Loucy (cell line): ENCODE measurements at regions not wholly inside any gene's neighbourhood (a gene's known extent, or its start where the extent isn't known, plus 50 kb on each side); places are given as distances from the start of the nearest gene placed in this dataset.
A peak's percentile ranks its signal among the peaks of the same experiment; 100 is the strongest.

Experiments used
- H2AFZ ChIP-seq: fragments of 200-600 bp; sonication (generic); 2 replicates; pipeline ENCODE4 v1.6.0; 2016; ENCODE audit warnings: antibody characterized with exemption, mild to moderate bottlenecking, low read length, moderate library complexity
- H3F3A ChIP-seq: fragments of 200-600 bp; 2 replicates; pipeline ENCODE4 v1.6.0; 2016; ENCODE audit warnings: antibody characterized with exemption, low read depth, mild to moderate bottlenecking
- H3K27me3 ChIP-seq: fragments of 200-600 bp; sonication (generic); 2 replicates; pipeline ENCODE4 v1.6.1; 2014; ENCODE audit warnings: low read length, mild to moderate bottlenecking; ENCODE audit not compliant: insufficient read depth, poor library complexity, severe bottlenecking
- H3K36me3 ChIP-seq: fragments of 200-600 bp; sonication (generic); 2 replicates; pipeline ENCODE4 v1.6.1; 2016; ENCODE audit warnings: low read length; ENCODE audit not compliant: insufficient read depth
- H3K4me1 ChIP-seq: fragments of 200-600 bp; sonication (generic); 2 replicates; pipeline ENCODE4 v1.5.1; 2014; ENCODE audit warnings: low read length, mild to moderate bottlenecking; ENCODE audit not compliant: insufficient read depth, poor library complexity, severe bottlenecking
- H3K4me2 ChIP-seq: fragments of 200-600 bp; sonication (generic); 2 replicates; pipeline ENCODE4 v1.6.0; 2014; ENCODE audit warnings: antibody characterized with exemption, low read length, low read depth, mild to moderate bottlenecking; ENCODE audit not compliant: poor library complexity, severe bottlenecking
- H3K4me3 ChIP-seq: fragments of 200-600 bp; sonication (generic); 2 replicates; pipeline ENCODE4 v1.5.1; 2014; ENCODE audit warnings: low read length, mild to moderate bottlenecking, mixed read lengths; ENCODE audit not compliant: poor library complexity, severe bottlenecking
- H3K79me2 ChIP-seq: fragments of 200-600 bp; sonication (generic); 2 replicates; pipeline ENCODE4 v1.6.1; 2014; ENCODE audit warnings: low read length; ENCODE audit not compliant: insufficient read depth
- H3K9ac ChIP-seq: fragments of 200-600 bp; sonication (generic); 2 replicates; pipeline ENCODE4 v1.6.0; 2014; ENCODE audit warnings: mild to moderate bottlenecking, low read depth, low read length, moderate library complexity; ENCODE audit not compliant: poor library complexity, severe bottlenecking
- H3K9me2 ChIP-seq: fragments of 200-600 bp; sonication (generic); replicated peaks from 2 replicates; pipeline ENCODE4 v1.6.1; 2016; ENCODE audit warnings: low read depth, low read length, mixed read lengths
- H3K9me3 ChIP-seq: fragments of 200-600 bp; sonication (generic); 2 replicates; pipeline ENCODE4 v1.6.1; 2014; ENCODE audit warnings: mild to moderate bottlenecking, antibody characterized with exemption, low read length, low read depth; ENCODE audit not compliant: insufficient read depth
- H4K20me1 ChIP-seq: fragments of 200-600 bp; sonication (generic); 2 replicates; pipeline ENCODE4 v1.6.0; 2014; ENCODE audit warnings: antibody characterized with exemption, low read length, mild to moderate bottlenecking; ENCODE audit not compliant: insufficient read depth, poor library complexity, severe bottlenecking
- EZH2phosphoT487 ChIP-seq: fragments of 200-600 bp; IDR thresholded peaks from 2 replicates; pipeline ENCODE4 v1.6.1; 2018; ENCODE audit warnings: antibody characterized with exemption, mild to moderate bottlenecking, moderate library complexity, borderline replicate concordance
- TF ChIP-seq, protein P1 (sequence below): fragments of 200-600 bp; sonication (generic); conservative IDR thresholded peaks from 2 replicates; pipeline ENCODE4 v1.5.1; 2014; ENCODE audit warnings: mild to moderate bottlenecking, antibody characterized with exemption, low read length

GRCh38 chr10:128178302-128178958, 52.2 kb upstream of the MKI67 start:
- Histone ChIP-seq H3K9me2 (no peaks in the 10 kb centered on the region), H3K4me1 (peaks cover 32% of the 10 kb centered on the region), H3K4me2 (no peak overlapping the region), H3K9ac (no peak overlapping the region), H3K27me3 (no peaks in the 10 kb centered on the region), H4K20me1 (no peaks in the 10 kb centered on the region), H3K9me3 (peaks cover 17% of the 10 kb centered on the region), H2AFZ (no peak overlapping the region), H3K79me2 (peaks cover 20% of the 10 kb centered on the region), H3K4me3 (no peak overlapping the region), H3K36me3 (no peaks in the 10 kb centered on the region), H3F3A (peaks cover 7% of the 10 kb centered on the region; the same call in 1 of the 2 replicates)
- TF ChIP-seq EZH2phosphoT487: no peak
- TF ChIP-seq, protein P1, sequence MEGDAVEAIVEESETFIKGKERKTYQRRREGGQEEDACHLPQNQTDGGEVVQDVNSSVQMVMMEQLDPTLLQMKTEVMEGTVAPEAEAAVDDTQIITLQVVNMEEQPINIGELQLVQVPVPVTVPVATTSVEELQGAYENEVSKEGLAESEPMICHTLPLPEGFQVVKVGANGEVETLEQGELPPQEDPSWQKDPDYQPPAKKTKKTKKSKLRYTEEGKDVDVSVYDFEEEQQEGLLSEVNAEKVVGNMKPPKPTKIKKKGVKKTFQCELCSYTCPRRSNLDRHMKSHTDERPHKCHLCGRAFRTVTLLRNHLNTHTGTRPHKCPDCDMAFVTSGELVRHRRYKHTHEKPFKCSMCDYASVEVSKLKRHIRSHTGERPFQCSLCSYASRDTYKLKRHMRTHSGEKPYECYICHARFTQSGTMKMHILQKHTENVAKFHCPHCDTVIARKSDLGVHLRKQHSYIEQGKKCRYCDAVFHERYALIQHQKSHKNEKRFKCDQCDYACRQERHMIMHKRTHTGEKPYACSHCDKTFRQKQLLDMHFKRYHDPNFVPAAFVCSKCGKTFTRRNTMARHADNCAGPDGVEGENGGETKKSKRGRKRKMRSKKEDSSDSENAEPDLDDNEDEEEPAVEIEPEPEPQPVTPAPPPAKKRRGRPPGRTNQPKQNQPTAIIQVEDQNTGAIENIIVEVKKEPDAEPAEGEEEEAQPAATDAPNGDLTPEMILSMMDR: peak; percentile 89

DNA sequence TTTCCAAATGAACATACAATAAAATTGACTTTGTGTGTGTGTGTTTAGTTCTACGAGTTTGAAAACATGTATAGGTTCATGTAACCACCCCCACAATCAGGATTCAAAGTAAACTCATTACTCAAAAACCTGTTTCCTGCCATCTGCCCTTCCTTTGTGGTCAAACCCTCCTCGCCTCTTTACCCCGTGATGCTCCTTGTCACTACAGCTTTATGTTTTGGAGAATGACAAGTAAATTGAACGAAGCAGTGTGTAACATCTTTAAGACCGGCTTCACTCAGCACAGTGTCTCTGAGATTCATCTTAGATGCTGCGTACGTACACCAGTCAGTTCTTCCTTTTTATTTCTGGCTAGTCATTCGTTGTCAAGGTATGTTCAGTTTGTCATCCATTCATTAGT, 54.6 kb upstream of the MKI67 start:
- H4K20me1 ChIP-seq: no peaks in the 10 kb centered on the region
- no peaks in the 10 kb centered on the region for H3K9me2 ChIP-seq
- TF ChIP-seq, protein P1: no peak
- no peak for TF ChIP-seq EZH2phosphoT487
- peaks cover 7% of the 10 kb centered on the region; the same call in 1 of the 2 replicates for H3F3A ChIP-seq
- peak overlapping the region; percentile 79 for H3K9ac ChIP-seq
- H3K36me3 ChIP-seq: no peaks in the 10 kb centered on the region
- H3K79me2 ChIP-seq: peaks cover 42% of the 10 kb centered on the region
- H3K4me3 ChIP-seq: peak overlapping the region; percentile 80
- no peak overlapping the region for H2AFZ ChIP-seq
- no peaks in the 10 kb centered on the region for H3K27me3 ChIP-seq
- H3K4me1 ChIP-seq: peaks cover 53% of the 10 kb centered on the region
- H3K4me2 ChIP-seq: peak overlapping the region; percentile 92
- H3K9me3 ChIP-seq: peaks cover 16% of the 10 kb centered on the region

GRCh38 chr10:128185627-128186026, 59.4 kb upstream of the MKI67 start:
- H3K9me2 ChIP-seq: no peaks in the 10 kb centered on the region
- H3K79me2 ChIP-seq: peaks cover 76% of the 10 kb centered on the region
- H3K4me1 ChIP-seq: peaks cover 68% of the 10 kb centered on the region
- H4K20me1 ChIP-seq: no peaks in the 10 kb centered on the region
- peak overlapping the region; percentile 80 for H3K4me3 ChIP-seq
- no peaks in the 10 kb centered on the region for H3K27me3 ChIP-seq
- no peak overlapping the region for H2AFZ ChIP-seq
- peaks cover 10% of the 10 kb centered on the region; the same call in 1 of the 2 replicates for H3F3A ChIP-seq
- TF ChIP-seq, protein P1: no peak
- TF ChIP-seq EZH2phosphoT487: no peak
- H3K9ac ChIP-seq: peak overlapping the region; percentile 39
- H3K4me2 ChIP-seq: peak overlapping the region; percentile 91
- H3K36me3 ChIP-seq: no peaks in the 10 kb centered on the region
- H3K9me3 ChIP-seq: peaks cover 16% of the 10 kb centered on the region
